NB4 (cell line): ENCODE measurements at regions not wholly inside any gene's neighbourhood (a gene's known extent, or its start where the extent isn't known, plus 50 kb on each side); places are given as distances from the start of the nearest gene placed in this dataset.

Experiments used
- CTCF ChIP-seq: IDR thresholded peaks from one replicate; pipeline ENCODE4 v1.5.1; 2012; ENCODE audit warnings: low read depth, low read length
- MYC ChIP-seq: IDR thresholded peaks from 2 replicates; pipeline ENCODE4 v1.6.1; 2011; ENCODE audit warnings: low read depth, low read length

- TF ChIP-seq CTCF (no peak), MYC (no peak)
Observed at GRCh38 chr10:21161090-21161625, 264.0 kb upstream of the NEBL start.
